GM23338 (cell line): ENCODE measurements at regions not wholly inside any gene's neighbourhood (a gene's known extent, or its start where the extent isn't known, plus 50 kb on each side); places are given as distances from the start of the nearest gene placed in this dataset.

ENCODE experiments used
- ATAC-seq: fragments of 200-7000 bp; cut with Tn5 transposase; 3 replicates; pipeline ENCODE4 v1.9.1; 2020
- DNase-seq: peaks from one replicate; pipeline ENCODE4 v3.0.0-alpha.2; 2015; ENCODE audit warnings: low spot score
- H2AFZ ChIP-seq: fragments of 200-600 bp; sonication (generic); 2 replicates; pipeline ENCODE4 v1.8.0; 2016; ENCODE audit warnings: antibody characterized with exemption, mild to moderate bottlenecking, moderate library complexity
- H3F3A ChIP-seq: fragments of 200-600 bp; sonication (generic); replicated peaks from 2 replicates; pipeline ENCODE4 v1.8.0; 2017; ENCODE audit warnings: antibody characterized with exemption, mixed run types, low read depth
- H3K27ac ChIP-seq: fragments of 200-600 bp; sonication (generic); 2 replicates; pipeline ENCODE4 v1.6.1; 2016; ENCODE audit warnings: low read depth
- H3K27me3 ChIP-seq: fragments of 200-600 bp; sonication (generic); 2 replicates; pipeline ENCODE4 v1.8.0; 2016; ENCODE audit warnings: mild to moderate bottlenecking, mixed run types, moderate library complexity; ENCODE audit not compliant: insufficient read depth
- H3K36me3 ChIP-seq: fragments of 200-600 bp; sonication (generic); 2 replicates; pipeline ENCODE4 v1.8.0; 2016; ENCODE audit warnings: mild to moderate bottlenecking; ENCODE audit not compliant: insufficient read depth
- H3K4me1 ChIP-seq: fragments of 200-600 bp; sonication (generic); 2 replicates; pipeline ENCODE4 v1.8.0; 2016; ENCODE audit warnings: mild to moderate bottlenecking, moderate library complexity; ENCODE audit not compliant: insufficient read depth
- H3K4me2 ChIP-seq: fragments of 200-600 bp; sonication (generic); 2 replicates; pipeline ENCODE4 v1.7.1; 2017; ENCODE audit warnings: mixed run types
- H3K4me3 ChIP-seq: fragments of 200-600 bp; sonication (generic); 2 replicates; pipeline ENCODE4 v1.6.1; 2016; ENCODE audit warnings: mixed run types
- H3K79me2 ChIP-seq: fragments of 200-600 bp; sonication (generic); replicated peaks from 2 replicates; pipeline ENCODE4 v1.8.0; 2017; ENCODE audit warnings: mild to moderate bottlenecking; ENCODE audit not compliant: insufficient read depth
- H3K9me2 ChIP-seq: fragments of 200-600 bp; sonication (generic); 2 replicates; pipeline ENCODE4 v1.8.0; 2017; ENCODE audit not compliant: insufficient read depth
- H4K20me1 ChIP-seq: fragments of 200-600 bp; sonication (generic); replicated peaks from 2 replicates; pipeline ENCODE4 v1.8.0; 2017; ENCODE audit warnings: mild to moderate bottlenecking; ENCODE audit not compliant: insufficient read depth
- H3K27ac Mint-ChIP-seq: 2 replicates; pipeline ENCODE4 v1.8.0; 2020; ENCODE audit warnings: inconsistent platforms, mild to moderate bottlenecking, moderate library complexity, mixed read lengths
- H3K27me3 Mint-ChIP-seq: 3 replicates; pipeline ENCODE4 v1.8.0; 2022; ENCODE audit warnings: low read depth, mild to moderate bottlenecking, moderate library complexity, mixed read lengths, inconsistent platforms; ENCODE audit not compliant: insufficient read depth, poor library complexity
- H3K36me3 Mint-ChIP-seq: 3 replicates; pipeline ENCODE4 v1.8.0; 2021; ENCODE audit warnings: low read depth, mild to moderate bottlenecking, inconsistent platforms, moderate library complexity, mixed read lengths
- H3K4me1 Mint-ChIP-seq: 3 replicates; pipeline ENCODE4 v1.8.0; 2020; ENCODE audit warnings: mild to moderate bottlenecking, inconsistent platforms, mixed read lengths
- H3K4me3 Mint-ChIP-seq: 3 replicates; pipeline ENCODE4 v1.8.0; 2021; ENCODE audit warnings: moderate library complexity, mild to moderate bottlenecking, inconsistent platforms, mixed read lengths
- H3K9me3 Mint-ChIP-seq: 3 replicates; pipeline ENCODE4 v1.8.0; 2020; ENCODE audit warnings: moderate library complexity, mild to moderate bottlenecking, inconsistent platforms, mixed read lengths
- CREB1 ChIP-seq: fragments of 250-450 bp; sonication (Bioruptor Pico); IDR thresholded peaks from 2 replicates; pipeline ENCODE4 v1.5.0; 2020; ENCODE audit warnings: low read depth, mild to moderate bottlenecking, moderate library complexity
- EZH2 ChIP-seq: fragments of 200-600 bp; sonication (generic); IDR thresholded peaks from one replicate; pipeline ENCODE4 v1.8.0; 2017; ENCODE audit warnings: antibody characterized with exemption, mild to moderate bottlenecking, low read depth; ENCODE audit not compliant: unreplicated experiment
- EZH2phosphoT487 ChIP-seq: fragments of 200-600 bp; sonication (generic); IDR thresholded peaks from one replicate; pipeline ENCODE4 v1.8.1; 2018; ENCODE audit warnings: antibody characterized with exemption; ENCODE audit not compliant: unreplicated experiment
- JUNB ChIP-seq: IDR thresholded peaks from one replicate; pipeline ENCODE4 v1.6.1; 2016; ENCODE audit warnings: antibody characterized with exemption; ENCODE audit not compliant: unreplicated experiment
- NANOG ChIP-seq: IDR thresholded peaks from 2 replicates; pipeline ENCODE4 v1.6.1; 2016; ENCODE audit warnings: antibody characterized with exemption, borderline replicate concordance
- POLR2AphosphoS5 ChIP-seq: IDR thresholded peaks from 2 replicates; pipeline ENCODE4 v1.6.1; 2016; ENCODE audit warnings: antibody characterized with exemption, low read depth
- STAT1 ChIP-seq: IDR thresholded peaks from one replicate; pipeline ENCODE4 v1.6.1; 2016; ENCODE audit warnings: antibody characterized with exemption; ENCODE audit not compliant: unreplicated experiment
- ZNF331 ChIP-seq: fragments of 250-450 bp; sonication (Bioruptor Pico); IDR thresholded peaks from 2 replicates; pipeline ENCODE4 v1.5.0; 2020; ENCODE audit warnings: low read depth, mild to moderate bottlenecking, moderate library complexity
- TF ChIP-seq, protein P1 (sequence below): IDR thresholded peaks from one replicate; pipeline ENCODE4 v1.6.1; 2018; ENCODE audit warnings: antibody characterized with exemption; ENCODE audit not compliant: unreplicated experiment
- TF ChIP-seq, protein P2 (sequence below), 2 experiments: fragments of 200-600 bp in 1 of 2; sonication (generic) in 1 of 2; conservative IDR thresholded peaks; 2 replicates each; pipeline versions ENCODE4 v1.5.1 to v1.6.1; 2016 to 2017; ENCODE audit warnings: antibody characterized with exemption in 2 of 2, low read depth in 2 of 2, mild to moderate bottlenecking in 2 of 2, moderate library complexity in 1 of 2
- TF ChIP-seq, protein P3 (sequence below): fragments of 250-450 bp; sonication (Bioruptor Pico); IDR thresholded peaks from 2 replicates; pipeline ENCODE4 v1.5.0; 2020; ENCODE audit warnings: mild to moderate bottlenecking, moderate library complexity

DNA sequence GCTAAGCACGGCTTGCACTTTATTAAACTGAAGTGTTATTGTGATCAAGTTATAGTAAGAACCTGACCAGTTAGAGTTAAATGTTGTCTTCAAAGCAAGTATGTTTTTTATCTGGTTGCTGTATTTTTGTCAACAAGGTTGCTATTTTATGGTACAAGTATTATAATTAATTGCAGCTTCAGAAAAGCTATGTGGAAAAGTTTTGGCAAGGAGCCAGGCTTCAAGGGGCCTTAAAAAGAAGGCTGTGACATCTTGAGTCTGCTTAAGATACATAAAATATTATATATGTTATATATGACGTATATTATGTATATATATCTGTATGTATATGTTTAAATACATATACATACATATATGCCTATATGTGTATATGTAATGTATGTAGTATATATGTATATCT is 1461.2 kb upstream of the CDH8 start (continued):
- TF ChIP-seq, protein P1, sequence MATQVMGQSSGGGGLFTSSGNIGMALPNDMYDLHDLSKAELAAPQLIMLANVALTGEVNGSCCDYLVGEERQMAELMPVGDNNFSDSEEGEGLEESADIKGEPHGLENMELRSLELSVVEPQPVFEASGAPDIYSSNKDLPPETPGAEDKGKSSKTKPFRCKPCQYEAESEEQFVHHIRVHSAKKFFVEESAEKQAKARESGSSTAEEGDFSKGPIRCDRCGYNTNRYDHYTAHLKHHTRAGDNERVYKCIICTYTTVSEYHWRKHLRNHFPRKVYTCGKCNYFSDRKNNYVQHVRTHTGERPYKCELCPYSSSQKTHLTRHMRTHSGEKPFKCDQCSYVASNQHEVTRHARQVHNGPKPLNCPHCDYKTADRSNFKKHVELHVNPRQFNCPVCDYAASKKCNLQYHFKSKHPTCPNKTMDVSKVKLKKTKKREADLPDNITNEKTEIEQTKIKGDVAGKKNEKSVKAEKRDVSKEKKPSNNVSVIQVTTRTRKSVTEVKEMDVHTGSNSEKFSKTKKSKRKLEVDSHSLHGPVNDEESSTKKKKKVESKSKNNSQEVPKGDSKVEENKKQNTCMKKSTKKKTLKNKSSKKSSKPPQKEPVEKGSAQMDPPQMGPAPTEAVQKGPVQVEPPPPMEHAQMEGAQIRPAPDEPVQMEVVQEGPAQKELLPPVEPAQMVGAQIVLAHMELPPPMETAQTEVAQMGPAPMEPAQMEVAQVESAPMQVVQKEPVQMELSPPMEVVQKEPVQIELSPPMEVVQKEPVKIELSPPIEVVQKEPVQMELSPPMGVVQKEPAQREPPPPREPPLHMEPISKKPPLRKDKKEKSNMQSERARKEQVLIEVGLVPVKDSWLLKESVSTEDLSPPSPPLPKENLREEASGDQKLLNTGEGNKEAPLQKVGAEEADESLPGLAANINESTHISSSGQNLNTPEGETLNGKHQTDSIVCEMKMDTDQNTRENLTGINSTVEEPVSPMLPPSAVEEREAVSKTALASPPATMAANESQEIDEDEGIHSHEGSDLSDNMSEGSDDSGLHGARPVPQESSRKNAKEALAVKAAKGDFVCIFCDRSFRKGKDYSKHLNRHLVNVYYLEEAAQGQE: no peak

DNA sequence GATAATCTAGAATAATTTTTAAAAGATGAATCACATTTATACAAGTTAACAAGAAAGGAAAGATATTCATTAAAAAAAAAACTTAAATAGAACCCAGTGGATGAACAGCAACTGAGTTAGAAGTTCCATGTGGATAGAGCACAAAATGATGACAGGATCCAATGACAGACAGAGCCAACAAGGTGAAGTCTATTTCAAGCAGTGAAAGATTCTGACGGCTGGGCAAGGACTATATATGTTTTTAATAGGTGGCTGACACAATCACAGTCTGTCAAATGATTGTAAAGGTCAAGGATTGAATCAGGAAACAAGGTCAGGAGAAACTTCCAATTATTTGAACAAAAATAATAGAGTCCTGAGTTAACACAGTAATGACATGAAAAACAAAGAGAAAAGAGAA is 1460.0 kb upstream of the CDH8 start:
- no peak overlapping the region for H3K27ac Mint-ChIP-seq
- Histone ChIP-seq H2AFZ (no peak overlapping the region), H3K4me2 (no peak overlapping the region), H3K4me1 (no peaks in the 10 kb centered on the region), H3K79me2 (no peaks in the 10 kb centered on the region), H3K4me3 (no peak overlapping the region), H4K20me1 (no peaks in the 10 kb centered on the region), H3K27ac (no peak overlapping the region), H3K36me3 (no peaks in the 10 kb centered on the region), H3K9me2 (no peaks in the 10 kb centered on the region), H3K27me3 (no peaks in the 10 kb centered on the region), H3F3A (no peaks in the 10 kb centered on the region)
- no peaks in the 10 kb centered on the region for H3K9me3 Mint-ChIP-seq
- H3K4me1 Mint-ChIP-seq: no peaks in the 10 kb centered on the region
- DNase-seq (no peak), ATAC-seq (no peak)
- no peaks in the 10 kb centered on the region for H3K36me3 Mint-ChIP-seq
- H3K4me3 Mint-ChIP-seq: no peak overlapping the region
- no peaks in the 10 kb centered on the region for H3K27me3 Mint-ChIP-seq
- TF ChIP-seq NANOG (no peak), STAT1 (no peak), JUNB (no peak), POLR2AphosphoS5 (no peak), EZH2 (no peak), EZH2phosphoT487 (no peak), ZNF331 (CRISPR knock-in tag) (no peak), CREB1 (no peak)
- TF ChIP-seq, protein P2, sequence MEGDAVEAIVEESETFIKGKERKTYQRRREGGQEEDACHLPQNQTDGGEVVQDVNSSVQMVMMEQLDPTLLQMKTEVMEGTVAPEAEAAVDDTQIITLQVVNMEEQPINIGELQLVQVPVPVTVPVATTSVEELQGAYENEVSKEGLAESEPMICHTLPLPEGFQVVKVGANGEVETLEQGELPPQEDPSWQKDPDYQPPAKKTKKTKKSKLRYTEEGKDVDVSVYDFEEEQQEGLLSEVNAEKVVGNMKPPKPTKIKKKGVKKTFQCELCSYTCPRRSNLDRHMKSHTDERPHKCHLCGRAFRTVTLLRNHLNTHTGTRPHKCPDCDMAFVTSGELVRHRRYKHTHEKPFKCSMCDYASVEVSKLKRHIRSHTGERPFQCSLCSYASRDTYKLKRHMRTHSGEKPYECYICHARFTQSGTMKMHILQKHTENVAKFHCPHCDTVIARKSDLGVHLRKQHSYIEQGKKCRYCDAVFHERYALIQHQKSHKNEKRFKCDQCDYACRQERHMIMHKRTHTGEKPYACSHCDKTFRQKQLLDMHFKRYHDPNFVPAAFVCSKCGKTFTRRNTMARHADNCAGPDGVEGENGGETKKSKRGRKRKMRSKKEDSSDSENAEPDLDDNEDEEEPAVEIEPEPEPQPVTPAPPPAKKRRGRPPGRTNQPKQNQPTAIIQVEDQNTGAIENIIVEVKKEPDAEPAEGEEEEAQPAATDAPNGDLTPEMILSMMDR (conservative IDR thresholded peaks at IDR 0.05; ENCODE audit: low read depth in 2 of 2): no peak
- TF ChIP-seq, protein P3, sequence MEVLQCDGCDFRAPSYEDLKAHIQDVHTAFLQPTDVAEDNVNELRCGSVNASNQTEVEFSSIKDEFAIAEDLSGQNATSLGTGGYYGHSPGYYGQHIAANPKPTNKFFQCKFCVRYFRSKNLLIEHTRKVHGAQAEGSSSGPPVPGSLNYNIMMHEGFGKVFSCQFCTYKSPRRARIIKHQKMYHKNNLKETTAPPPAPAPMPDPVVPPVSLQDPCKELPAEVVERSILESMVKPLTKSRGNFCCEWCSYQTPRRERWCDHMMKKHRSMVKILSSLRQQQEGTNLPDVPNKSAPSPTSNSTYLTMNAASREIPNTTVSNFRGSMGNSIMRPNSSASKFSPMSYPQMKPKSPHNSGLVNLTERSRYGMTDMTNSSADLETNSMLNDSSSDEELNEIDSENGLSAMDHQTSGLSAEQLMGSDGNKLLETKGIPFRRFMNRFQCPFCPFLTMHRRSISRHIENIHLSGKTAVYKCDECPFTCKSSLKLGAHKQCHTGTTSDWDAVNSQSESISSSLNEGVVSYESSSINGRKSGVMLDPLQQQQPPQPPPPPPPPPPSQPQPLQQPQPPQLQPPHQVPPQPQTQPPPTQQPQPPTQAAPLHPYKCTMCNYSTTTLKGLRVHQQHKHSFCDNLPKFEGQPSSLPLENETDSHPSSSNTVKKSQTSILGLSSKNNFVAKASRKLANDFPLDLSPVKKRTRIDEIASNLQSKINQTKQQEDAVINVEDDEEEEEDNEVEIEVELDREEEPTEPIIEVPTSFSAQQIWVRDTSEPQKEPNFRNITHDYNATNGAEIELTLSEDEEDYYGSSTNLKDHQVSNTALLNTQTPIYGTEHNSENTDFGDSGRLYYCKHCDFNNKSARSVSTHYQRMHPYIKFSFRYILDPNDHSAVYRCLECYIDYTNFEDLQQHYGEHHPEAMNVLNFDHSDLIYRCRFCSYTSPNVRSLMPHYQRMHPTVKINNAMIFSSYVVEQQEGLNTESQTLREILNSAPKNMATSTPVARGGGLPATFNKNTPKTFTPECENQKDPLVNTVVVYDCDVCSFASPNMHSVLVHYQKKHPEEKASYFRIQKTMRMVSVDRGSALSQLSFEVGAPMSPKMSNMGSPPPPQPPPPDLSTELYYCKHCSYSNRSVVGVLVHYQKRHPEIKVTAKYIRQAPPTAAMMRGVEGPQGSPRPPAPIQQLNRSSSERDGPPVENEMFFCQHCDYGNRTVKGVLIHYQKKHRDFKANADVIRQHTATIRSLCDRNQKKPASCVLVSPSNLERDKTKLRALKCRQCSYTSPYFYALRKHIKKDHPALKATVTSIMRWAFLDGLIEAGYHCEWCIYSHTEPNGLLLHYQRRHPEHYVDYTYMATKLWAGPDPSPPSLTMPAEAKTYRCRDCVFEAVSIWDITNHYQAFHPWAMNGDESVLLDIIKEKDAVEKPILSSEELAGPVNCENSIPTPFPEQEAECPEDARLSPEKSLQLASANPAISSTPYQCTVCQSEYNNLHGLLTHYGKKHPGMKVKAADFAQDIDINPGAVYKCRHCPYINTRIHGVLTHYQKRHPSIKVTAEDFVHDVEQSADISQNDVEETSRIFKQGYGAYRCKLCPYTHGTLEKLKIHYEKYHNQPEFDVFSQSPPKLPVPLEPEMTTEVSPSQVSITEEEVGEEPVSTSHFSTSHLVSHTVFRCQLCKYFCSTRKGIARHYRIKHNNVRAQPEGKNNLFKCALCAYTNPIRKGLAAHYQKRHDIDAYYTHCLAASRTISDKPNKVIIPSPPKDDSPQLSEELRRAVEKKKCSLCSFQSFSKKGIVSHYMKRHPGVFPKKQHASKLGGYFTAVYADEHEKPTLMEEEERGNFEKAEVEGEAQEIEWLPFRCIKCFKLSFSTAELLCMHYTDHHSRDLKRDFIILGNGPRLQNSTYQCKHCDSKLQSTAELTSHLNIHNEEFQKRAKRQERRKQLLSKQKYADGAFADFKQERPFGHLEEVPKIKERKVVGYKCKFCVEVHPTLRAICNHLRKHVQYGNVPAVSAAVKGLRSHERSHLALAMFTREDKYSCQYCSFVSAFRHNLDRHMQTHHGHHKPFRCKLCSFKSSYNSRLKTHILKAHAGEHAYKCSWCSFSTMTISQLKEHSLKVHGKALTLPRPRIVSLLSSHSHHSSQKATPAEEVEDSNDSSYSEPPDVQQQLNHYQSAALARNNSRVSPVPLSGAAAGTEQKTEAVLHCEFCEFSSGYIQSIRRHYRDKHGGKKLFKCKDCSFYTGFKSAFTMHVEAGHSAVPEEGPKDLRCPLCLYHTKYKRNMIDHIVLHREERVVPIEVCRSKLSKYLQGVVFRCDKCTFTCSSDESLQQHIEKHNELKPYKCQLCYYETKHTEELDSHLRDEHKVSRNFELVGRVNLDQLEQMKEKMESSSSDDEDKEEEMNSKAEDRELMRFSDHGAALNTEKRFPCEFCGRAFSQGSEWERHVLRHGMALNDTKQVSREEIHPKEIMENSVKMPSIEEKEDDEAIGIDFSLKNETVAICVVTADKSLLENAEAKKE: no peak
- TF ChIP-seq, protein P1: no peak
